H9 (cell line): ENCODE measurements at regions not wholly inside any gene's neighbourhood (a gene's known extent, or its start where the extent isn't known, plus 50 kb on each side); places are given as distances from the start of the nearest gene placed in this dataset.

Source experiments
- DNase-seq: peaks from one replicate; pipeline ENCODE4 v3.0.0-alpha.2; 2017
- H2AFZ ChIP-seq: one replicate; pipeline ENCODE4 v1.6.1; 2013; ENCODE audit warnings: mild to moderate bottlenecking, low read length, control low read depth, moderate library complexity
- H2AK5ac ChIP-seq: 2 replicates; pipeline ENCODE4 v1.6.1; 2013; ENCODE audit warnings: low read length, control low read depth, mixed read lengths; ENCODE audit not compliant: insufficient read length
- H2BK120ac ChIP-seq: one replicate; pipeline ENCODE4 v1.6.1; 2013; ENCODE audit warnings: low read depth, mild to moderate bottlenecking, low read length, control low read depth, inconsistent platforms; ENCODE audit not compliant: poor library complexity, severe bottlenecking
- H2BK12ac ChIP-seq: 2 replicates; pipeline ENCODE4 v1.6.1; 2013; ENCODE audit warnings: low read length, control low read depth, mixed read lengths, low read depth; ENCODE audit not compliant: insufficient read length
- H2BK15ac ChIP-seq: 2 replicates; pipeline ENCODE4 v1.6.1; 2013; ENCODE audit warnings: low read depth, low read length, control low read depth
- H2BK20ac ChIP-seq: one replicate; pipeline ENCODE4 v1.6.1; 2013; ENCODE audit warnings: low read depth, mild to moderate bottlenecking, low read length, control low read depth, inconsistent platforms; ENCODE audit not compliant: poor library complexity, severe bottlenecking
- H2BK5ac ChIP-seq: 2 replicates; pipeline ENCODE4 v1.6.1; 2013; ENCODE audit warnings: low read length, control low read depth, mixed read lengths; ENCODE audit not compliant: insufficient read length
- H3K14ac ChIP-seq: 2 replicates; pipeline ENCODE4 v1.6.1; 2013; ENCODE audit warnings: low read length, control low read depth; ENCODE audit not compliant: insufficient read depth
- H3K18ac ChIP-seq: 2 replicates; pipeline ENCODE4 v1.6.1; 2013; ENCODE audit warnings: low read depth, mild to moderate bottlenecking, mixed read lengths, low read length, control low read depth; ENCODE audit not compliant: insufficient read length
- H3K23ac ChIP-seq: 2 replicates; pipeline ENCODE4 v1.6.1; 2013; ENCODE audit warnings: low read length, control low read depth, mixed read lengths, low read depth; ENCODE audit not compliant: insufficient read length
- H3K23me2 ChIP-seq: 2 replicates; pipeline ENCODE4 v1.6.1; 2013; ENCODE audit warnings: low read depth, mild to moderate bottlenecking, mixed read lengths, low read length, control low read depth; ENCODE audit not compliant: insufficient read length, poor library complexity, severe bottlenecking
- H3K27ac ChIP-seq: 2 replicates; pipeline ENCODE4 v1.5.1; 2013; ENCODE audit warnings: low read length, control low read depth, mixed read lengths, low read depth; ENCODE audit not compliant: insufficient read length
- H3K27me3 ChIP-seq: 2 replicates; pipeline ENCODE4 v1.6.1; 2013; ENCODE audit warnings: low read length, control low read depth, inconsistent platforms; ENCODE audit not compliant: insufficient read depth
- H3K4ac ChIP-seq: 2 replicates; pipeline ENCODE4 v1.6.1; 2013; ENCODE audit warnings: low read depth, mild to moderate bottlenecking, control low read depth, inconsistent platforms, low read length, moderate library complexity
- H3K4me1 ChIP-seq: 2 replicates; pipeline ENCODE4 v1.6.1; 2013; ENCODE audit warnings: low read length, control low read depth, inconsistent platforms; ENCODE audit not compliant: insufficient read depth
- H3K4me2 ChIP-seq: 2 replicates; pipeline ENCODE4 v1.6.1; 2013; ENCODE audit warnings: low read length, control low read depth, mixed read lengths; ENCODE audit not compliant: insufficient read length, insufficient read depth
- H3K56ac ChIP-seq: 2 replicates; pipeline ENCODE4 v1.6.1; 2013; ENCODE audit warnings: low read depth, mild to moderate bottlenecking, mixed read lengths, low read length, control low read depth; ENCODE audit not compliant: insufficient read length
- H3K79me1 ChIP-seq: 2 replicates; pipeline ENCODE4 v1.6.1; 2013; ENCODE audit warnings: low read depth, mild to moderate bottlenecking, moderate library complexity, low read length, control low read depth, inconsistent platforms; ENCODE audit not compliant: insufficient read depth, poor library complexity, severe bottlenecking
- H3K79me2 ChIP-seq: 2 replicates; pipeline ENCODE4 v1.6.1; 2013; ENCODE audit warnings: low read length, control low read depth, inconsistent platforms; ENCODE audit not compliant: insufficient read depth
- H3K9ac ChIP-seq: 2 replicates; pipeline ENCODE4 v1.6.1; 2013; ENCODE audit warnings: low read length, control low read depth, mixed read lengths; ENCODE audit not compliant: insufficient read length; ENCODE audit errors: extremely low read depth
- H3K9me3 ChIP-seq: one replicate; pipeline ENCODE4 v1.6.1; 2013; ENCODE audit warnings: low read depth, low read length, inconsistent platforms; ENCODE audit not compliant: control insufficient read depth
- H3T11ph ChIP-seq: one replicate; pipeline ENCODE4 v1.6.1; 2013; ENCODE audit warnings: mild to moderate bottlenecking, low read length, control low read depth, inconsistent platforms
- H4K20me1 ChIP-seq: one replicate; pipeline ENCODE4 v1.6.1; 2013; ENCODE audit not compliant: control insufficient read depth, insufficient read length, insufficient read depth
- H4K5ac ChIP-seq: 2 replicates; pipeline ENCODE4 v1.6.1; 2013; ENCODE audit warnings: low read depth, mild to moderate bottlenecking, mixed read lengths, low read length, control low read depth; ENCODE audit not compliant: insufficient read length
- H4K8ac ChIP-seq: replicated peaks from 2 replicates; pipeline ENCODE4 v1.6.1; 2013; ENCODE audit warnings: low read length, control low read depth, mixed read lengths, low read depth; ENCODE audit not compliant: insufficient read length
- H4K91ac ChIP-seq: 2 replicates; pipeline ENCODE4 v1.6.1; 2013; ENCODE audit warnings: low read depth, mild to moderate bottlenecking, moderate library complexity, mixed read lengths, low read length, control low read depth; ENCODE audit not compliant: insufficient read length
- H3K27ac Mint-ChIP-seq, 3 experiments: 2 replicates in 2 of 3; 3 replicates in 1 of 3; pipeline ENCODE4 v1.8.0; 2020 to 2021; ENCODE audit warnings: mixed read lengths in 3 of 3, mild to moderate bottlenecking in 1 of 3, moderate library complexity in 1 of 3
- H3K27me3 Mint-ChIP-seq: 2 replicates; pipeline ENCODE4 v1.8.0; 2021; ENCODE audit warnings: low read depth, mild to moderate bottlenecking, moderate library complexity, mixed read lengths
- H3K36me3 Mint-ChIP-seq, 3 experiments: 2 replicates in 2 of 3; 3 replicates in 1 of 3; pipeline ENCODE4 v1.8.0; 2020 to 2021; ENCODE audit warnings: low read depth in 3 of 3, mixed read lengths in 3 of 3; ENCODE audit not compliant: insufficient read depth in 1 of 3
- H3K4me1 Mint-ChIP-seq, 2 experiments: 2 replicates each; pipeline ENCODE4 v1.8.0; 2020; ENCODE audit warnings: mixed read lengths in 2 of 2
- H3K4me3 Mint-ChIP-seq, 2 experiments: 2 replicates in 1 of 2; 3 replicates in 1 of 2; pipeline ENCODE4 v1.8.0; 2020 to 2021; ENCODE audit warnings: mild to moderate bottlenecking in 2 of 2, mixed read lengths in 2 of 2, moderate library complexity in 1 of 2
- H3K9me3 Mint-ChIP-seq, 2 experiments: 2 replicates in 1 of 2; 3 replicates in 1 of 2; pipeline ENCODE4 v1.8.0; 2020; ENCODE audit warnings: mild to moderate bottlenecking in 2 of 2, mixed read lengths in 2 of 2, moderate library complexity in 1 of 2
- CTCF ChIP-seq: fragments of 200-600 bp; sonication (generic); conservative IDR thresholded peaks from 3 replicates; pipeline ENCODE4 v1.8.0; 2021; ENCODE audit warnings: antibody characterized with exemption, mild to moderate bottlenecking
- whole genome bisulfite sequencing: extraction: QIAGEN DNeasy Blood & Tissue Kit; methylation state at CpG from one replicate; pipeline ENCODE4 v1.1.7; 2013; ENCODE audit warnings: missing lambda C conversion rate, low lambda C conversion rate, mixed read lengths; ENCODE audit not compliant: insufficient read length; ENCODE audit errors: extremely low coverage; 5-methylcytosine and 5-hydroxymethylcytosine counted together

- Histone ChIP-seq H3K23ac (no peak overlapping the region), H4K8ac (no peak overlapping the region), H2AK5ac (no peak overlapping the region), H2BK5ac (no peak overlapping the region), H4K91ac (no peak overlapping the region), H2AFZ (no peak overlapping the region), H3K14ac (no peak overlapping the region), H3K4ac (no peak overlapping the region), H3K9ac (no peak overlapping the region), H3K23me2 (no peaks in the 10 kb centered on the region), H3T11ph (no peak overlapping the region), H4K5ac (no peak overlapping the region), H3K4me2 (no peak overlapping the region), H2BK12ac (no peak overlapping the region), H3K27ac (no peak overlapping the region), H2BK15ac (no peak overlapping the region), H2BK20ac (no peak overlapping the region), H3K9me3 (no peaks in the 10 kb centered on the region), H4K20me1 (no peaks in the 10 kb centered on the region), H3K27me3 (no peaks in the 10 kb centered on the region), H3K79me1 (no peaks in the 10 kb centered on the region), H3K79me2 (no peaks in the 10 kb centered on the region), H2BK120ac (no peak overlapping the region), H3K18ac (no peak overlapping the region), H3K4me1 (no peaks in the 10 kb centered on the region), H3K56ac (no peak overlapping the region)
- DNase-seq, result no peak
- Mint-ChIP-seq H3K36me3 (no peaks in the 10 kb centered on the region; a peak in 1 of 7 replicates), H3K9me3 (peaks cover 0 to 2% of the 10 kb centered on the region in 2 experiments; a peak in 2 of 5 replicates), H3K4me1 (peaks cover 3 to 4% of the 10 kb centered on the region in 2 experiments; a peak in 1 of 4 replicates), H3K27me3 (no peaks in the 10 kb centered on the region; the same call in 1 of the 2 replicates), H3K27ac (no peak overlapping the region; a peak in 1 of 7 replicates), H3K4me3 (no peak overlapping the region)
- WGBS, result no CpG with 5 or more reads among the region's 15 CpGs
- no peak for TF ChIP-seq CTCF
Measured at GRCh38 chr9:126023962-126024361, 276.8 kb downstream of the PBX3 start.
